Endothelial cell of umbilical vein (primary cell): ENCODE measurements at regions not wholly inside any gene's neighbourhood (a gene's known extent, or its start where the extent isn't known, plus 50 kb on each side); places are given as distances from the start of the nearest gene placed in this dataset.

ENCODE experiments used
- BruUV-seq: library from RNA; stranded (reverse); fragments of 400-500 nt; replicated peaks from 2 replicates; lab custom pipeline; 2021; lab: Mats Ljungman, UMichigan
- CTCF ChIA-PET: fragments of 300-600, 350-600 bp; sonication (Branson Sonifier 250); formaldehyde crosslinking; loops from one replicate; lab custom pipeline; 2021; ENCODE audit warnings: antibody characterized with exemption, inconsistent platforms; lab: Charles Lee
- POLR2A ChIA-PET: fragments of 300-600, 350-600 bp; sonication (Branson Sonifier 250); formaldehyde crosslinking; loops from one replicate; lab custom pipeline; 2021; ENCODE audit warnings: antibody characterized with exemption, inconsistent platforms; lab: Charles Lee
- DNase-seq: peaks from one replicate; pipeline ENCODE4 v3.0.0-alpha.2; 2011; ENCODE audit warnings: low read depth, low spot score
- FAIRE-seq: peaks from 2 replicates; lab custom pipeline; 2011; peaks lifted over from hg19 to GRCh38; lab: Jason Lieb, UNC
- H2AFZ ChIP-seq: 2 replicates; pipeline ENCODE4 v1.6.0; 2012; ENCODE audit warnings: low read depth, low read length, control low read depth, inconsistent platforms
- H3K27ac ChIP-seq: 2 replicates; pipeline ENCODE4 v1.5.1; 2011; ENCODE audit warnings: low read depth, mild to moderate bottlenecking, control low read depth, low read length, moderate library complexity; ENCODE audit not compliant: insufficient read depth
- H3K27me3 ChIP-seq, 2 experiments: 2 replicates each; pipeline versions ENCODE4 v1.6.0 to v1.6.1; 2011; ENCODE audit warnings: low read length in 2 of 2, mixed read lengths in 1 of 2; ENCODE audit not compliant: control insufficient read depth in 2 of 2, insufficient read depth in 2 of 2
- H3K36me3 ChIP-seq, 2 experiments: 2 replicates in 1 of 2; 3 replicates in 1 of 2; pipeline ENCODE4 v1.5.1; 2011; ENCODE audit warnings: low read length in 2 of 2, mild to moderate bottlenecking in 1 of 2, moderate library complexity in 1 of 2; ENCODE audit not compliant: control insufficient read depth in 2 of 2, insufficient read depth in 2 of 2; ENCODE audit errors: extremely low read depth in 1 of 2
- H3K4me1 ChIP-seq: 3 replicates; pipeline ENCODE4 v1.5.1; 2011; ENCODE audit warnings: mild to moderate bottlenecking, low read length; ENCODE audit not compliant: control insufficient read depth, insufficient read depth; ENCODE audit errors: extremely low read depth
- H3K4me2 ChIP-seq: 2 replicates; pipeline ENCODE4 v1.6.1; 2011; ENCODE audit warnings: low read length, control low read depth, mixed read lengths; ENCODE audit not compliant: insufficient read depth
- H3K4me3 ChIP-seq, 3 experiments: fragments of 200-600 bp in 1 of 3; sonication (generic), shearing (Covaris generic) in 1 of 3; replicated peaks in 1 of 3; 2 replicates each; pipeline ENCODE4 v1.5.1; 2011 to 2016; ENCODE audit warnings: control low read depth in 3 of 3, low read length in 3 of 3, mild to moderate bottlenecking in 2 of 3, inconsistent platforms in 1 of 3, low read depth in 1 of 3, moderate library complexity in 1 of 3; ENCODE audit not compliant: insufficient read depth in 1 of 3
- H3K79me2 ChIP-seq: 2 replicates; pipeline ENCODE4 v1.6.0; 2012; ENCODE audit warnings: low read length, inconsistent platforms; ENCODE audit not compliant: control insufficient read depth, insufficient read depth
- H3K9ac ChIP-seq: replicated peaks from 2 replicates; pipeline ENCODE3; 2011; ENCODE audit warnings: low read length, control low read depth; ENCODE audit not compliant: insufficient read depth; ENCODE audit errors: extremely low read depth
- H3K9me1 ChIP-seq: replicated peaks from 3 replicates; pipeline ENCODE4 v1.6.0; 2011; ENCODE audit warnings: mild to moderate bottlenecking, low read length; ENCODE audit not compliant: control insufficient read depth, insufficient read depth; ENCODE audit errors: extremely low read depth
- H3K9me3 ChIP-seq: replicated peaks from 2 replicates; pipeline ENCODE4 v1.5.1; 2012; ENCODE audit warnings: low read length, inconsistent platforms; ENCODE audit not compliant: control insufficient read depth, insufficient read depth
- H4K20me1 ChIP-seq: replicated peaks from 2 replicates; pipeline ENCODE3; 2011; ENCODE audit warnings: mild to moderate bottlenecking, low read length; ENCODE audit not compliant: control insufficient read depth, insufficient read depth; ENCODE audit errors: extremely low read depth
- CTCF ChIP-seq, 2 donors: IDR thresholded peaks; 1 replicate in 1 of 2; 2 replicates in 1 of 2; pipeline ENCODE4 v1.5.1; 2011; ENCODE audit warnings: low read length in 2 of 2, mild to moderate bottlenecking in 2 of 2, moderate library complexity in 2 of 2, control low read depth in 1 of 2, inconsistent platforms in 1 of 2, low read depth in 1 of 2; ENCODE audit not compliant: insufficient read depth in 1 of 2; ENCODE audit errors: extremely low read depth in 1 of 2
- EZH2 ChIP-seq: IDR thresholded peaks from 2 replicates; pipeline ENCODE4 v1.6.1; 2012; ENCODE audit warnings: borderline replicate concordance, low read depth, mild to moderate bottlenecking, moderate library complexity, low read length, inconsistent platforms; ENCODE audit not compliant: severe bottlenecking
- FOS ChIP-seq: IDR thresholded peaks from 2 replicates; pipeline ENCODE4 v1.6.1; 2011; ENCODE audit warnings: mild to moderate bottlenecking, low read length, moderate library complexity, borderline replicate concordance; ENCODE audit not compliant: insufficient read depth
- GATA2 ChIP-seq: IDR thresholded peaks from 2 replicates; pipeline ENCODE4 v1.7.0; 2011; ENCODE audit warnings: low read depth, mild to moderate bottlenecking, moderate library complexity, mixed read lengths, low read length; ENCODE audit not compliant: insufficient read length, insufficient read depth
- JUN ChIP-seq: IDR thresholded peaks from 2 replicates; pipeline ENCODE4 v1.6.1; 2011; ENCODE audit warnings: borderline replicate concordance, low read depth; ENCODE audit not compliant: insufficient read length, insufficient read depth
- MYC ChIP-seq: IDR thresholded peaks from one replicate; pipeline ENCODE4 v1.6.1; 2011; ENCODE audit warnings: mild to moderate bottlenecking, low read depth, low read length
- POLR2A ChIP-seq: IDR thresholded peaks from 2 replicates; pipeline ENCODE4 v1.6.1; 2012; ENCODE audit warnings: low read depth, mild to moderate bottlenecking, control low read depth, low read length
- POLR2AphosphoS5 ChIP-seq: IDR thresholded peaks from 2 replicates; pipeline ENCODE4 v1.6.1; 2012; ENCODE audit warnings: low read depth, mild to moderate bottlenecking, control low read depth, low read length, moderate library complexity; ENCODE audit not compliant: insufficient read depth
- dilution Hi-C: fragments of 300-500 bp; cut with MboI; formaldehyde crosslinking; loops from one replicate; pipeline ENCODE4 v1.15.0; 2019; ENCODE audit warnings: low sequenced_read_pairs; ENCODE audit not compliant: extremely low pct_ligation_motif_present
- intact Hi-C: fragments of 100-400 bp; cut with micrococcal nuclease; formaldehyde crosslinking; loops from one replicate; pipeline ENCODE4 v1.10.0; 2022
- TF ChIP-seq, protein P1 (sequence below): IDR thresholded peaks from 2 replicates; pipeline ENCODE4 v1.6.1; 2011; ENCODE audit not compliant: insufficient read depth, insufficient read length

- Histone ChIP-seq H3K36me3 (no peaks in the 10 kb centered on the region), H3K4me1 (no peaks in the 10 kb centered on the region), H2AFZ (no peak overlapping the region), H3K9ac (no peak overlapping the region), H3K4me3 (no peak overlapping the region), H4K20me1 (no peaks in the 10 kb centered on the region), H3K9me1 (no peaks in the 10 kb centered on the region), H3K4me2 (no peak overlapping the region), H3K9me3 (no peaks in the 10 kb centered on the region), H3K79me2 (no peaks in the 10 kb centered on the region), H3K27me3 (no peaks in the 10 kb centered on the region), H3K27ac (no peak overlapping the region)
- POLR2A ChIA-PET = no interaction called here
- CTCF ChIA-PET = interaction anchor here (1.0 kb wide), 1 partner anchor 8 kb away, joined by 3 read pairs; no protein-coding TSS in a partner anchor
- no peak for TF ChIP-seq POLR2A
- no peak for TF ChIP-seq CTCF (IDR thresholded peaks at IDR 0.05; ENCODE audit: extremely low read depth in 1 of 2, insufficient read depth in 1 of 2, low read depth in 1 of 2, low read length in 2 of 2)
- TF ChIP-seq FOS = no peak
- TF ChIP-seq MYC = no peak
- TF ChIP-seq GATA2 = no peak
- no peak for TF ChIP-seq EZH2
- no peak for TF ChIP-seq POLR2AphosphoS5
- TF ChIP-seq JUN = no peak
- TF ChIP-seq, protein P1, sequence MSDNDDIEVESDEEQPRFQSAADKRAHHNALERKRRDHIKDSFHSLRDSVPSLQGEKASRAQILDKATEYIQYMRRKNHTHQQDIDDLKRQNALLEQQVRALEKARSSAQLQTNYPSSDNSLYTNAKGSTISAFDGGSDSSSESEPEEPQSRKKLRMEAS = no peak
- BruUV-seq = no TSS peak
- dilution Hi-C loops = no loop called here
- DNase-seq = no peak
- intact Hi-C loops = no loop called here
- FAIRE-seq = no peak
Measured at GRCh38 chr1:41978986-41979385, 60.3 kb upstream of the HIVEP3 start.
